ENCODE measurements at regions not wholly inside any gene's neighbourhood (a gene's known extent, or its start where the extent isn't known, plus 50 kb on each side); places are given as distances from the start of the nearest gene placed in this dataset.

GRCh38 chr16:87057211-87057881 is 259.8 kb downstream of the C16orf95 start:
- Mint-ChIP-seq H3K4me3 (ENCODE audit: low read depth) (no peak overlapping the region), H3K36me3 (ENCODE audit: insufficient read depth) (no peaks in the 10 kb centered on the region), H3K27me3 (peaks cover 39% of the 10 kb centered on the region), H3K4me1 (ENCODE audit: low read depth) (no peaks in the 10 kb centered on the region), H3K9me3 (ENCODE audit: low read depth) (peaks cover 4% of the 10 kb centered on the region), H3K27ac (no peak overlapping the region)
- no peak for DNase-seq (ENCODE audit: low spot score, unreplicated experiment)
- TF ChIP-seq CTCF (IDR thresholded peaks at IDR 0.05; ENCODE audit: unreplicated experiment) = no peak

- H3K27me3 Mint-ChIP-seq = peaks cover 39% of the 10 kb centered on the region
- H3K4me3 Mint-ChIP-seq (ENCODE audit: low read depth) = no peak overlapping the region
- no peak for DNase-seq (ENCODE audit: low spot score, unreplicated experiment)
- no peak for TF ChIP-seq CTCF (IDR thresholded peaks at IDR 0.05; ENCODE audit: unreplicated experiment)
- no peaks in the 10 kb centered on the region for H3K4me1 Mint-ChIP-seq (ENCODE audit: low read depth)
- H3K27ac Mint-ChIP-seq = no peak overlapping the region
- no peaks in the 10 kb centered on the region for H3K36me3 Mint-ChIP-seq (ENCODE audit: insufficient read depth)
- H3K9me3 Mint-ChIP-seq (ENCODE audit: low read depth) = peaks cover 4% of the 10 kb centered on the region
These were observed 259.1 kb downstream of the C16orf95 start for GRCh38 chr16:87057951-87058560.

- Mint-ChIP-seq H3K4me1 (ENCODE audit: low read depth) (no peaks in the 10 kb centered on the region), H3K27ac (no peak overlapping the region), H3K27me3 (peaks cover 43% of the 10 kb centered on the region), H3K4me3 (ENCODE audit: low read depth) (no peak overlapping the region), H3K36me3 (ENCODE audit: insufficient read depth) (no peaks in the 10 kb centered on the region), H3K9me3 (ENCODE audit: low read depth) (peaks cover 4% of the 10 kb centered on the region)
- no peak for DNase-seq (ENCODE audit: low spot score, unreplicated experiment)
- TF ChIP-seq CTCF (IDR thresholded peaks at IDR 0.05; ENCODE audit: unreplicated experiment) = no peak
These were observed 258.4 kb downstream of the C16orf95 start for GRCh38 chr16:87058728-87059250.

GRCh38 chr16:87060034-87060986 is 256.9 kb downstream of the C16orf95 start:
- H3K27ac Mint-ChIP-seq = no peak overlapping the region
- no peak for DNase-seq (ENCODE audit: low spot score, unreplicated experiment)
- H3K27me3 Mint-ChIP-seq = peaks cover 52% of the 10 kb centered on the region
- no peaks in the 10 kb centered on the region for H3K36me3 Mint-ChIP-seq (ENCODE audit: insufficient read depth)
- TF ChIP-seq CTCF (IDR thresholded peaks at IDR 0.05; ENCODE audit: unreplicated experiment) = no peak
- no peak overlapping the region for H3K4me3 Mint-ChIP-seq (ENCODE audit: low read depth)
- H3K9me3 Mint-ChIP-seq (ENCODE audit: low read depth) = no peaks in the 10 kb centered on the region
- H3K4me1 Mint-ChIP-seq (ENCODE audit: low read depth) = peaks cover 4% of the 10 kb centered on the region
